ENCODE measurements at regions not wholly inside any gene's neighbourhood (a gene's known extent, or its start where the extent isn't known, plus 50 kb on each side); places are given as distances from the start of the nearest gene placed in this dataset.

DNA sequence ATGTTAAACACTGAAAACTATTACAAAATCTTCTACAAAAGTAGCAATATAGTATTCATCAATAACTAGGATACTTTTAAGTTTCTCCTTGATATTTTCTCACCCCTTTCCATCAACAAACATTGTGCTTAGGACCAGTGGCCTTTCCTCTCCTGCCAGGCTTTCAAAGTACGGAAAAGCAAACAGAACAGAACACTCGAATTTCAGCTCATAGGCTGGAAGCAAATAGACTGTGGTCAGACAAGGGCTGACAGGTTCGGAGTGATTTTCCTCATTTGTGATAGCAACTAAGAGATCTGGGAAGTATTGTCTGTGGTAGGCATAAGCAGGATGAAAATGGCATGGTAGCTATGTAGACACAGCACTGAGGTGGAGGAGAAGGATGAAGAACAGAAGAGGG is 68.6 kb upstream of the SORBS2 start:
- TF ChIP-seq EZH2 (IDR thresholded peaks at IDR 0.05; ENCODE audit: borderline replicate concordance, low read length) = no peak
- TF ChIP-seq, protein P1, sequence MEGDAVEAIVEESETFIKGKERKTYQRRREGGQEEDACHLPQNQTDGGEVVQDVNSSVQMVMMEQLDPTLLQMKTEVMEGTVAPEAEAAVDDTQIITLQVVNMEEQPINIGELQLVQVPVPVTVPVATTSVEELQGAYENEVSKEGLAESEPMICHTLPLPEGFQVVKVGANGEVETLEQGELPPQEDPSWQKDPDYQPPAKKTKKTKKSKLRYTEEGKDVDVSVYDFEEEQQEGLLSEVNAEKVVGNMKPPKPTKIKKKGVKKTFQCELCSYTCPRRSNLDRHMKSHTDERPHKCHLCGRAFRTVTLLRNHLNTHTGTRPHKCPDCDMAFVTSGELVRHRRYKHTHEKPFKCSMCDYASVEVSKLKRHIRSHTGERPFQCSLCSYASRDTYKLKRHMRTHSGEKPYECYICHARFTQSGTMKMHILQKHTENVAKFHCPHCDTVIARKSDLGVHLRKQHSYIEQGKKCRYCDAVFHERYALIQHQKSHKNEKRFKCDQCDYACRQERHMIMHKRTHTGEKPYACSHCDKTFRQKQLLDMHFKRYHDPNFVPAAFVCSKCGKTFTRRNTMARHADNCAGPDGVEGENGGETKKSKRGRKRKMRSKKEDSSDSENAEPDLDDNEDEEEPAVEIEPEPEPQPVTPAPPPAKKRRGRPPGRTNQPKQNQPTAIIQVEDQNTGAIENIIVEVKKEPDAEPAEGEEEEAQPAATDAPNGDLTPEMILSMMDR (conservative IDR thresholded peaks at IDR 0.05 in 1 of 2, IDR thresholded peaks at IDR 0.05 in 1 of 2; ENCODE audit: extremely low read depth in 1 of 2, insufficient read depth in 1 of 2, low read depth in 1 of 2, low read length in 2 of 2) = no peak

All from mammary epithelial cell (primary cell).